ENCODE measurements at regions not wholly inside any gene's neighbourhood (a gene's known extent, or its start where the extent isn't known, plus 50 kb on each side); places are given as distances from the start of the nearest gene placed in this dataset.
"Not testable (repeated sequence)": the region's sequence is repeated elsewhere in the genome, so short reads cannot be mapped to it uniquely, and the experiment has no call there.

GRCh38 chr16:25605381-25605780 is 86.4 kb upstream of the HS3ST4 start:
- CTCF ChIA-PET, result no interaction called here
- POLR2A ChIA-PET, result no interaction called here
- DNase-seq (ENCODE audit: low read depth, low spot score), result no peak
- H3K4me3 ChIP-seq (ENCODE audit: low read depth, low read length), result no peak overlapping the region
- TF ChIP-seq CTCF (IDR thresholded peaks at IDR 0.05; ENCODE audit: insufficient read depth, low read length, missing control alignments), result no peak

GRCh38 chr16:25601306-25601705 is 90.5 kb upstream of the HS3ST4 start:
- DNase-seq (ENCODE audit: low read depth, low spot score); CTCF ChIA-PET; POLR2A ChIA-PET; H3K4me3 ChIP-seq (ENCODE audit: low read depth, low read length): not testable (repeated sequence)

DNA sequence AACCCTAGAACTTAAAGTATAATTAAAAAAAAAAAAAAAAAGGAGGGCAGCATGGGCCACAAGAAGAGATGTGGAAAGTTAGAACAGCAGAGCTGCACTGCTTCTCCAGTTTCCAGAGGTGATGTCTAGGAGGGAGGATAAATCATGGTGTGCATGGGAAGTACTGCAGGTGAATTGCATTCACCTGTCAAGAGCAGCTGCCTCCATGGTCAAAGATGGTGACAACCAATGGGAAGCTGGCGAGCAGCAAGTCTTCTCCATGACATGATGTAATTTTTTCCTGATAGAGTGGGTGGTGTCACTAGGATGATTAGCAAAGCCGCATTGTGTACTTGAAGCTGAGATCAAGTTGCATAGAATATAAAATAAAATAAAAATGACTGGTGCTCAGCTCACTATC is 95.6 kb upstream of the HS3ST4 start:
- CTCF ChIA-PET, result no interaction called here
- TF ChIP-seq CTCF (IDR thresholded peaks at IDR 0.05; ENCODE audit: insufficient read depth, low read length, missing control alignments), result no peak
- H3K4me3 ChIP-seq (ENCODE audit: low read depth, low read length), result no peak overlapping the region
- DNase-seq (ENCODE audit: low read depth, low spot score), result no peak
- POLR2A ChIA-PET, result no interaction called here

DNA sequence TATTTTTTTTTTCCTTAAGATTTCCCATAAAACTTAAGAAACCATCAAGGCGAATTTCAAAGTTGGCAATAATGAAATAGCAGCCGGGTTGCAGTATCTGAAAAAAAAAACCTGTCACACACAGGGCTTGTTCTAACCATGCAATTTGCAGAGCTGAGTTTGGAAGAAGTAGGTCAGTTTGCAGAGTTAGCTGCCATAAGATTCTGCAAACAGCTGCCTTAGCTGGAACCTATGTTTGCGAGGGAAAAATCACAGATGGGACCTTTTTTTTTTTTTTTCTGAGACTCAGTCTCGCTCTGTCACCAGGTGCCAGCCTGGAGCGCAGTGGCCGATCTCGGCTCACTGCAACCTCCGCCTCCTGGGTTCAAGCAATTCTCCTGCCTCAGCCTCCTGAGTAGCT is 98.5 kb upstream of the HS3ST4 start:
- POLR2A ChIA-PET, result no interaction called here
- no peak for DNase-seq (ENCODE audit: low read depth, low spot score)
- TF ChIP-seq CTCF (IDR thresholded peaks at IDR 0.05; ENCODE audit: insufficient read depth, low read length, missing control alignments), result no peak
- CTCF ChIA-PET, result no interaction called here
- H3K4me3 ChIP-seq (ENCODE audit: low read depth, low read length), result no peak overlapping the region

DNA sequence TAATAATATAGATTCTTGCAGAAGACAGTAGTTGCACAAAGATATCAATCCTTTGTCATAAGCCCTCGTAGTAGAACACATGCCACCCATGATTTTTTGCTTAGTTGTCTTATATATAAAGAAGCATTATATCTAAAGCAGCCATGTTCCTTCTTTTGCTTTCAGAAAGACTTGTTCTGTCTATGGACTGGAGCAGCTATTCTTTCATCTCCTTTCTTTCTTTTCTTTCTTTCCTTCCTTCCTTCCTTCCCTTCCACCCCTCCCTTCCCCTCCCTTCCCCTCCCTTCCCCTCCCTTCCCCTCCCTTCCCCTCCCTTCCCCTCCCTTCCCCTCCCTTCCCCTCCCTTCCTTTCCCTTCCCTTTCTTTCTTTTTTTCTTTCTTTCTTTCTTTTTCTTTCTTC is 104.0 kb upstream of the HS3ST4 start:
- H3K4me3 ChIP-seq (ENCODE audit: low read depth, low read length), result no peak overlapping the region
- no peak for DNase-seq (ENCODE audit: low read depth, low spot score)
- ChIA-PET POLR2A (no interaction called here), CTCF (no interaction called here)
- TF ChIP-seq CTCF (IDR thresholded peaks at IDR 0.05; ENCODE audit: insufficient read depth, low read length, missing control alignments), result no peak

- ChIA-PET POLR2A (no interaction called here), CTCF (no interaction called here)
- TF ChIP-seq CTCF (IDR thresholded peaks at IDR 0.05; ENCODE audit: insufficient read depth, low read length, missing control alignments), result no peak
- no peak overlapping the region for H3K4me3 ChIP-seq (ENCODE audit: low read depth, low read length)
- no peak for DNase-seq (ENCODE audit: low read depth, low spot score)
Measured at GRCh38 chr16:25586826-25587225, 104.9 kb upstream of the HS3ST4 start.

DNA sequence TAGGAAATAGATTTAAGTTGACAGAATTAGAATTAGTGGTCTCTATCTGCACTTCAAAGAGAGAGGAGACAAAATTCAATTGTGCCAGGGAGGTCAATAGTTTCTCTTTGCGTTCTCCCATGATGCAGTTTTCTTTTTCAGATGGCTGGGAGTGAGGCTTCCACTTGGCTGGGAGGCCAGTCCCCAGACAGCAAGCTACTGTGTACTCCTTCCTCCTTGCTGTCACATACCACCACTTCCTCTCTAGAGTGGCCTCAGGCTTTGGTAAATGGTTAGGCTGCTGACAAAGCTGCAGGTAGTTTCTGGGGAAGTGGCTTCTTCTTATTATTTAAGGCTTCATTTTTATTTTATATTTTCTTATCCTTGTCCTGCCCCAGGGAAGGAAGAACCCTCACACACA is 106.2 kb upstream of the HS3ST4 start:
- ChIA-PET POLR2A (no interaction called here), CTCF (no interaction called here)
- H3K4me3 ChIP-seq (ENCODE audit: low read depth, low read length), result no peak overlapping the region
- DNase-seq (ENCODE audit: low read depth, low spot score), result no peak
- no peak for TF ChIP-seq CTCF (IDR thresholded peaks at IDR 0.05; ENCODE audit: insufficient read depth, low read length, missing control alignments)
